OCI-LY7 (cell line): ENCODE measurements at regions not wholly inside any gene's neighbourhood (a gene's known extent, or its start where the extent isn't known, plus 50 kb on each side); places are given as distances from the start of the nearest gene placed in this dataset.
"Not testable (repeated sequence)": the region's sequence is repeated elsewhere in the genome, so short reads cannot be mapped to it uniquely, and the experiment has no call there.

Source experiments
- EZH2phosphoT487 ChIP-seq: fragments of 200-600 bp; sonication (generic); IDR thresholded peaks from 2 replicates; pipeline ENCODE4 v1.6.1; 2018; ENCODE audit warnings: low read depth, borderline replicate concordance, mild to moderate bottlenecking, mixed run types, antibody characterized with exemption, low read length, moderate library complexity, mixed read lengths
- TF ChIP-seq, protein P1 (sequence below): fragments of 200-600 bp; sonication (generic); conservative IDR thresholded peaks from 2 replicates; pipeline ENCODE4 v1.5.1; 2014; ENCODE audit warnings: mild to moderate bottlenecking, antibody characterized with exemption, low read length, moderate library complexity, mixed read lengths

GRCh38 chr4:92252358-92252757 is 51.4 kb upstream of the GRID2 start:
- TF ChIP-seq, protein P1, sequence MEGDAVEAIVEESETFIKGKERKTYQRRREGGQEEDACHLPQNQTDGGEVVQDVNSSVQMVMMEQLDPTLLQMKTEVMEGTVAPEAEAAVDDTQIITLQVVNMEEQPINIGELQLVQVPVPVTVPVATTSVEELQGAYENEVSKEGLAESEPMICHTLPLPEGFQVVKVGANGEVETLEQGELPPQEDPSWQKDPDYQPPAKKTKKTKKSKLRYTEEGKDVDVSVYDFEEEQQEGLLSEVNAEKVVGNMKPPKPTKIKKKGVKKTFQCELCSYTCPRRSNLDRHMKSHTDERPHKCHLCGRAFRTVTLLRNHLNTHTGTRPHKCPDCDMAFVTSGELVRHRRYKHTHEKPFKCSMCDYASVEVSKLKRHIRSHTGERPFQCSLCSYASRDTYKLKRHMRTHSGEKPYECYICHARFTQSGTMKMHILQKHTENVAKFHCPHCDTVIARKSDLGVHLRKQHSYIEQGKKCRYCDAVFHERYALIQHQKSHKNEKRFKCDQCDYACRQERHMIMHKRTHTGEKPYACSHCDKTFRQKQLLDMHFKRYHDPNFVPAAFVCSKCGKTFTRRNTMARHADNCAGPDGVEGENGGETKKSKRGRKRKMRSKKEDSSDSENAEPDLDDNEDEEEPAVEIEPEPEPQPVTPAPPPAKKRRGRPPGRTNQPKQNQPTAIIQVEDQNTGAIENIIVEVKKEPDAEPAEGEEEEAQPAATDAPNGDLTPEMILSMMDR: not testable (repeated sequence)
- not testable (repeated sequence) for TF ChIP-seq EZH2phosphoT487
